Esophagus (tissue), 2 donors: ENCODE measurements at regions not wholly inside any gene's neighbourhood (a gene's known extent, or its start where the extent isn't known, plus 50 kb on each side); places are given as distances from the start of the nearest gene placed in this dataset.

Source experiments
- H3K27ac ChIP-seq, 2 donors: one replicate each; pipeline ENCODE4 v1.5.1; 2013; ENCODE audit warnings: low read depth in 2 of 2, mild to moderate bottlenecking in 2 of 2, inconsistent platforms in 1 of 2, low read length in 1 of 2, moderate library complexity in 1 of 2
- H3K27me3 ChIP-seq, 2 donors: one replicate each; pipeline ENCODE4 v1.6.1; 2013; ENCODE audit warnings: low read length in 2 of 2, control low read depth in 1 of 2, mild to moderate bottlenecking in 1 of 2; ENCODE audit not compliant: insufficient read depth in 2 of 2, control insufficient read depth in 1 of 2
- H3K36me3 ChIP-seq, 2 donors: one replicate each; pipeline ENCODE4 v1.6.1; 2013; ENCODE audit warnings: low read length in 1 of 2; ENCODE audit not compliant: control insufficient read depth in 2 of 2, insufficient read depth in 2 of 2
- H3K4me1 ChIP-seq, 2 donors: one replicate each; pipeline ENCODE4 v1.6.1; 2013; ENCODE audit warnings: low read length in 1 of 2; ENCODE audit not compliant: control insufficient read depth in 2 of 2, insufficient read depth in 2 of 2
- H3K4me3 ChIP-seq, 2 donors: one replicate each; pipeline ENCODE4 v1.5.1; 2013; ENCODE audit warnings: low read length in 2 of 2, mild to moderate bottlenecking in 2 of 2, low read depth in 1 of 2, moderate library complexity in 1 of 2
- H3K9me3 ChIP-seq, 2 donors: one replicate each; pipeline ENCODE4 v1.6.1; 2013; ENCODE audit warnings: mild to moderate bottlenecking in 2 of 2, low read depth in 1 of 2, low read length in 1 of 2, moderate library complexity in 1 of 2; ENCODE audit not compliant: control insufficient read depth in 2 of 2, insufficient read depth in 1 of 2
- WGBS, 2 donors: extraction: QIAGEN DNeasy Blood & Tissue Kit; methylation state at CpG; one replicate each; pipeline ENCODE4 v1.1.7; 2013; 5-methylcytosine and 5-hydroxymethylcytosine counted together
- donor health status: healthy with polysubstance abuse.
- donor health status: Bipolar disorder and iron deficiency.

DNA sequence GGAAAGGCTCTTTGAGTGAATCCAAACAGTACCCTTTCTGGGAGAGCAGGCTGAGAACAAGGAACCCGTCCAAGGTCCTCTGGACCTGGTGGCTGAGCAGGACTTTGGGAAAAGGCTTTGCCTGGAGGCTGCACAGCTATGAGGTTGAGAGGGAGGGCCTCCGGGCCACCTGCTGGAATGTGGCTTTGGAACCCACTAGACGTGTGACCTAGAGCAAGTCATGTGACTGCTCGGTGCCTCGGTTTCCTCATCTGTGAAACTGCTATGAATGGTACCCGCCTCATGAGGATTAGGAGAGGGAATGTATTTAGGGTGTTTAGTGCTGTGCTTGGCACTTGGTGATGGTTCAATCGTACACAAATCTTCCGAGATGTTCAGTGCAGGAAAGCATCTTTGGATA is 50.4 kb downstream of the HAPSTR1 start:
- peaks cover 2 to 5% of the 10 kb centered on the region in 2 donors for H3K4me1 ChIP-seq
- H3K27ac ChIP-seq: no peak overlapping the region
- no peaks in the 10 kb centered on the region for H3K27me3 ChIP-seq
- H3K9me3 ChIP-seq: no peaks in the 10 kb centered on the region
- no peaks in the 10 kb centered on the region for H3K36me3 ChIP-seq
- WGBS, 2 donors: 94% methylated on average over 8 of the region's 8 CpGs
- H3K4me3 ChIP-seq: no peak overlapping the region

DNA sequence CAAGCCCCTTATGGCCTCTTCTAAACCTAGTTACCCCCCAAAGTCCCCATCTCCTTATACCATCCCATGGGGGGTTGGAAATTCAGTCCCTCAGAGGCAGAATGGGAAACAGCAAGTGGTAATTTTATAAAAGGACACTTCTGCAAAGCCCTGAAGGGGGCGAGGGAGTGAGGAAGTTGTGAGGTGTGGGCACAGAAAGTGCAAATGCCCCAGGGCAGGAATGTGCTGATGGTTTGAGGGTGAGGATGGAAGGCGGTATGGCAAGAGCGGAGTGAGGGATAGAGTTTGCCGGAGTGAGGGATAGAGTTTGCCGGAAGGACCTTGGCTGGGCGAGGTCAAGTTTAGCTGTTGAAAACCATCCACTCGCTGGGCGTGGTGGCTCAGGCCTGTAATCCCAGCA is 52.7 kb downstream of the HAPSTR1 start:
- H3K9me3 ChIP-seq: no peaks in the 10 kb centered on the region
- no peaks in the 10 kb centered on the region for H3K36me3 ChIP-seq
- no peaks in the 10 kb centered on the region for H3K27me3 ChIP-seq
- no peak overlapping the region for H3K27ac ChIP-seq
- 97% methylated on average over 8 of the region's 8 CpGs for whole genome bisulfite sequencing, 2 donors
- no peak overlapping the region for H3K4me3 ChIP-seq
- H3K4me1 ChIP-seq: peaks cover 1 to 2% of the 10 kb centered on the region in 2 donors

DNA sequence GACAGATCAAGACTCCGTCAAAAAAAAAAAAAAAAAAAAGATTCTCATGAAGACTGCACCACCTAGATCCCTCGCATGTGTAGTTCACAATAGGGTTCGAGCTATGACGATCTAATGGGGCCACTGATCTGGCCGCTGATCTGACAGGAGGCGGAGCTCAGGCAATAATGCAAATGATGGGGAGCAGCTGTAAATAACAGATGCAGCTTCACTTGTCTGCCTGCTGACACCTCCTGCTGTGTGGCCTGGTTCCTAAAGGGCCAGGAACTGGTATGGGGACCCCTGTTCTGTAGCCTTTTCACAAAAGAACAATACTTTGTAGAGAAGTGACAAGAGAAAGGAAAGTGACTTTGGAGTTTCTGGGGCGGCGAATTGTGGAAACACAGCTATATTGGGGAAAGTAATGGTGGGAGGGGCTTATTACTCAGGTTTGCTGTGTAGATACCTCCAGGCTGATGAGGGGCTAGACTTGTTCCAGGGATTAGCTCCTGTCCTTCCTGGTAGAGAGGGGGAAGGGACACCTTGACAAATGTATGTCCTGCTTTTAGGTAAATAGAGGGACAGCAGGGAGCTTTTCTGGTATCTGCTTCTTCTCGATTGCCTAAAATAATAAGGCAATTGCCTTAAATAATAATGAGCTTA is 57.1 kb downstream of the HAPSTR1 start:
- Histone ChIP-seq H3K27ac (no peak overlapping the region), H3K27me3 (no peaks in the 10 kb centered on the region), H3K4me1 (peaks cover 0 to 2% of the 10 kb centered on the region in 2 donors), H3K4me3 (no peak overlapping the region), H3K36me3 (no peaks in the 10 kb centered on the region), H3K9me3 (no peaks in the 10 kb centered on the region)
- WGBS, 2 donors: 60 to 68% methylated on average over 9 of the region's 9 CpGs

DNA sequence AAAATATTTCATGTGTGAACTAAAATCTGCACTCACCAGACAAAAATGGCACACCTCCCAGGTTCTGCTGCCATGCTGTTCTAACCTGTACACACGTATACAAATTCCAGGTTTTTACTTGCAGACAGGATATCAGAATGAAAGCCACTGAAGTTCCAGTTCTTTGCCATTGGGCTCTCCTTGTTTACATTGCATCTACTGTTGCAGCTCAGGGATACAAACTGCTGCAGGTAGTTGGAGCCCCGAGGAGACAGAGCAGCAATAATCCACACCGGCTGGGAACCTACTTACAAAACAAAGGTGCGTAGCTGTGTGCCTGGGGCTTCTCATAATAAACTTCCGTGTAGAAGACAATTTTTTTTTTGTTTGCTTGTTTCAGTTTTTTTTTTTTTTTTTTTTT is 59.6 kb downstream of the HAPSTR1 start:
- H3K27ac ChIP-seq: no peak overlapping the region
- no peaks in the 10 kb centered on the region for H3K27me3 ChIP-seq
- peaks cover 0 to 4% of the 10 kb centered on the region in 2 donors for H3K9me3 ChIP-seq
- no peaks in the 10 kb centered on the region for H3K36me3 ChIP-seq
- H3K4me3 ChIP-seq: no peak overlapping the region
- WGBS, 2 donors: 46 to 56% methylated on average over 5 of the region's 5 CpGs
- peaks cover 0 to 1% of the 10 kb centered on the region in 2 donors for H3K4me1 ChIP-seq

DNA sequence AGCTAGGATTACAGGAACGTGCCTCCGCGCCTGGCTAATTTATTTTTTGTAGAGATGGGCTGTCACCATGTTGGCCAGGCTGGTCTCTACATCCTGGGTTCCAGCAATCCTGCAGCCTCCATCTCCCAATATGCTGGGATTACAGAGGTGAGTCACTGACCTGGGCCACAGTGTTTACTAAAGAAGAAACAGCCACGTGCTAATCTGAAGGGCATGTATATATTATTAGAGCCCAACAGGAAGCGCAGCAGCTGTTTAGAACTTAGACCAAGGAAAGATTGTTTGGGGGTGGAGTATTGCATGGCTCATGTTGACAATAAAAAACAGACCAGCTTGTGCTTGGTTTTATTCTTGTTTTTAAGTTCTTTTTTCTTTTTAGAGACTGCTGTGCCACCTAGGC is 60.2 kb downstream of the HAPSTR1 start:
- Histone ChIP-seq H3K27ac (no peak overlapping the region), H3K36me3 (no peaks in the 10 kb centered on the region)
- 48 to 54% methylated on average over 5 of the region's 5 CpGs for WGBS, 2 donors

DNA sequence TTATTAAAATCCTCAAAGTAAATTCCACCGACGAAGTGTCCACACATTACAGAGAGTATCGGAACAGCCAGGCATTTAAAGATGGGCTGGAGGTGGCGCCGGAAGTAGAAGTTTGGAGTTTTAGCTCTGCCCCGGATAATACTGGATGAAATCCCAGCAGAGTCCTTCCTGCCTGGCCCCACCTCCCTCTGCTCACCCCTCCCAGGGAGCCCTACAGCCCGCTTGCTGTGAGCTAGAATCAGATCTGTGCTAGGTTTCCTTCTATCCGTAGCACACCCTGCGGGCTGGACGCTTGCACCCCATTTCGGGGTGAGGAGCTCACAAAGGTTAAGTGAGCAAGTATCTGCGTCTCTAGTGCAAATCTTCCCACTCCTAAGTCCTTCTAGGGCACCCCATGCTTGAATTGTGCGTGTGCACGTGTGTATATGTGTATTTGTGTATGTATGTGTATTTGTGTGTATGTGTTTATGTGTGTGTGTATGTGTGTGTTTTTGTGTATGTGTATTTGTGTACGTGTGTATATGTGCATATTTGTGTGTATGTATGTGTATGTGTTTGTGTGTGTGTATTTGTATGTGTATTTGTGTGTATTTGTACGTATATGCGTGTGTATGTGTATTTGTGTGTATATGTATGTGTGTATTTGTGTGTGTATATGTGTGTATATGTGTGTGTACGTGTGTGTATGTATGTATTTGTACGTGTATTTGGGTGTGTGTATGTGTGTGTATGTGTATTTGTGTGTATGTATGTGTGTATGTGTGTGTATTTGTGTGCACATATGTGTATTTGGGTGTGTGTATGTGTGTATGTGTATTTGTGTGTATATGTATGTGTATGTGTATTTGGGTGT is 61.4 kb downstream of the HAPSTR1 start:
- WGBS, 2 donors: 85 to 93% methylated on average over 19 of the region's 19 CpGs
- no peaks in the 10 kb centered on the region for H3K27me3 ChIP-seq
- H3K4me3 ChIP-seq: no peak overlapping the region
- H3K9me3 ChIP-seq: peaks cover 0 to 4% of the 10 kb centered on the region in 2 donors
- no peaks in the 10 kb centered on the region for H3K4me1 ChIP-seq
- no peaks in the 10 kb centered on the region for H3K36me3 ChIP-seq
- H3K27ac ChIP-seq: no peak overlapping the region

More for the DNA sequence above, 60.2 kb downstream of the HAPSTR1 start:
- Histone ChIP-seq H3K4me1 (no peaks in the 10 kb centered on the region), H3K9me3 (peaks cover 0 to 4% of the 10 kb centered on the region in 2 donors), H3K27me3 (no peaks in the 10 kb centered on the region), H3K4me3 (no peak overlapping the region)

DNA sequence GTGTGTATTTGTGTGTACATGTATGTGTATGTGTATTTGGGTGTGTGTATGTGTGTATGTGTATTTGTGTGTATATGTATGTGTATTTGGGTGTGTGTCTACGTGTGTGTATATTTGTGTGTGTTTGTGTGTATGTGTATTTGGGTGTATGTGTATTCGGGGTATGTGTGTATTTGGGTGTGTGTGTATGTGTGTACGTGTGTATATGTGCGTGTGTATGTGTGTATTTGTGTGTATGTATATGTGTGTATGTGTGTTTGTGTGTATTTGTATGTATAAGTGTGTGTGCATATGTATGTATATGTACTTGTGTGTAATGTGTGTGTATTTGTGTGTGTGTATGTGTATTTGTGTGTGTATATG is 62.0 kb downstream of the HAPSTR1 start:
- Histone ChIP-seq H3K27me3 (no peaks in the 10 kb centered on the region), H3K4me1 (no peaks in the 10 kb centered on the region), H3K36me3 (no peaks in the 10 kb centered on the region), H3K4me3 (no peak overlapping the region), H3K9me3 (peaks cover 0 to 4% of the 10 kb centered on the region in 2 donors), H3K27ac (no peak overlapping the region)
- 71 to 87% methylated on average over 4 of the region's 4 CpGs for WGBS, 2 donors

DNA sequence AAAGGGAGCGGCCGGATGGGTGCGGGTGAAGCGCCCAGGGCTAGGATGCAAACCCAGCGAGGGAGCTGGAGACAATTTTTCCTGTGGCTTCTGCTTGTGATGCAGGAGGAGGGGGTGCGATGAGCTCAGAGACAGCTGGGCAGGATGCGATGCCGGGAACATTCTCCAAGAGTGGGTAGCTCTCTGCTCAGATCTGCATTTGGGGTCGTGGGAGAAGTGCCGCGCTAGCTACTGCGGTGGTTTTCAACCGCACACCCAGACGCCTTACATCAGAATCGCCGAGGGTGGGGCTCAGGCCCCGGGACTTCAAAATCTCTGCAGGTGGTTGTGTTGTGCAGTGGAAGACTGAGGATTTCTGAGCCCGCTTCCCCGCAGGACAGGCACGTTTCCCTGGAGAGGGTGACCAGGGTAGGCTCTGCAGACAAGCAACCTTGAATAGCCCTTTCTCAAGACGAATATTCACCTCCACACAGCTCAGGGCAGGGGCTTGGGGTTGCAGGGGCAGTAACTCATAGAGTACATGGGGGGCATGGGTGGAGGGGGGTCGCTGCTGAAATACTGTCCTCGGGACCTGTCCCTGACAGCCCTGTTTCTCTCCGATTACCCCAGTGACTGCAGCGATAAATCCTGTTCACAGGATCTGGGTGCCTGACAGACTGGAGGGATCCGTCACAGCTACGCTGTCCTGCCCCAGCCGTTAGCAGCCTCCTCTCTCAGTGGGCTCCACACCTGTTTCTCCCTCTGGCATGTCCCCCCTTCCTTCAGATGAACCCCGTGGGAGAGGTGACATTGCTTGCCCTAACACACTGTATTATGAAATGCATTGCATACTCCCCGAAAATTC is 63.3 kb downstream of the HAPSTR1 start:
- Histone ChIP-seq H3K4me1 (no peaks in the 10 kb centered on the region), H3K27me3 (no peaks in the 10 kb centered on the region), H3K9me3 (peaks cover 0 to 4% of the 10 kb centered on the region in 2 donors), H3K4me3 (no peak overlapping the region), H3K36me3 (no peaks in the 10 kb centered on the region), H3K27ac (no peak overlapping the region)
- 56 to 60% methylated on average over 30 of the region's 30 CpGs for WGBS, 2 donors

DNA sequence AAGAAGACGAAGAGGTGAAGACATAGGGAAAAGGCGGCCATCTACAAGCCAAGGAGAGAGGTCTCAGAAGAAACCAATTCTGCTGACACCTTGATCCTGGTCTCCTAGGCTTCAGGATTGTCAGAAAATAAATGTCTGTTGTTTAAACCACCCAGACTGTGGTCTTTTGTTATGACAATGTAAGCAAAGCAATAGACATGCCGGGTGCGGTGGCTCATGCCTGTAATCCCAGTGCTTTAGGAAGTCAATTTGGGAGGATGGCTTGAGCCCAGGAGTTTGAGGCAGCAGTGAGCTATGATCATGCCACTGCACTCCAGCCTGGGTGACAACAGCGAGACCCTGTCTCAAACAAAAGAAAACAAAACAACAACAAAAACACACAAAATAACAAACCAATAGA is 64.4 kb downstream of the HAPSTR1 start:
- H3K4me3 ChIP-seq: no peak overlapping the region
- H3K9me3 ChIP-seq: peaks cover 0 to 4% of the 10 kb centered on the region in 2 donors
- no peak overlapping the region for H3K27ac ChIP-seq
- no peaks in the 10 kb centered on the region for H3K27me3 ChIP-seq
- no peaks in the 10 kb centered on the region for H3K36me3 ChIP-seq
- 69 to 70% methylated on average over 5 of the region's 5 CpGs for WGBS, 2 donors
- no peaks in the 10 kb centered on the region for H3K4me1 ChIP-seq
